Urinary bladder (tissue), 3 donors: ENCODE measurements at regions not wholly inside any gene's neighbourhood (a gene's known extent, or its start where the extent isn't known, plus 50 kb on each side); places are given as distances from the start of the nearest gene placed in this dataset.
"Not testable (repeated sequence)": the region's sequence is repeated elsewhere in the genome, so short reads cannot be mapped to it uniquely, and the experiment has no call there.

ENCODE experiments used
- DNase-seq: peaks from one replicate; pipeline ENCODE4 v3.0.0-alpha.2; 2015; ENCODE audit errors: extremely low spot score
- H3K27ac ChIP-seq: one replicate; pipeline ENCODE4 v1.5.1; 2013; ENCODE audit warnings: low read depth, mild to moderate bottlenecking, moderate library complexity
- H3K36me3 ChIP-seq: one replicate; pipeline ENCODE4 v1.6.1; 2013; ENCODE audit warnings: mild to moderate bottlenecking, moderate library complexity; ENCODE audit not compliant: insufficient read depth
- H3K4me1 ChIP-seq: one replicate; pipeline ENCODE4 v1.6.1; 2013; ENCODE audit warnings: mild to moderate bottlenecking, moderate library complexity; ENCODE audit not compliant: insufficient read depth
- H3K4me3 ChIP-seq: one replicate; pipeline ENCODE4 v1.5.1; 2013; ENCODE audit warnings: low read depth, low read length
- WGBS: extraction: QIAGEN DNeasy Blood & Tissue Kit; methylation state at CpG from one replicate; pipeline ENCODE4 v1.1.7; 2013; 5-methylcytosine and 5-hydroxymethylcytosine counted together
- donor health status: healthy with polysubstance abuse.
- donor health status: healthy.

DNA sequence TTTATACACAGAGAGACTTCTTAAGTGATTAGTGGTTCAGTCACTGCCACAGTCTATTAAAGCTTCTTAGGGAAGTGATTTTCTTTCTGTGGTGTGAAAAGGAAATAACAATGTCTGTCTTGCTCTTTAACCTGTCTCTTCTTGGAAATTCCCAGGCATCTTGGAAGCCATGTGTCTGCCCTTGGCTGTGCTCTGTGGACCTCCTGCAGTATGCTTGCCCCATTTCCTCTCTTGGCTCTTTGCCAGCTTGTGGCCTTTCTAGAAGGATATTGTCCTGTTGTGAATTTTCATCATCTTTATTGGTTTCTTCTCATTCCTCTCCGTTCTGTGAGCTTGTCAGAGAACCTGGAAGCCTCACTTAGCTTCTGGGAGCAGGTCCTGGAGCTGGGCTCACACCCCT lies 338.4 kb upstream of the C2CD4B start:
- no peak overlapping the region for H3K4me3 ChIP-seq
- H3K27ac ChIP-seq: no peak overlapping the region
- DNase-seq: no peak
- WGBS: 13% methylated on average over 1 of the region's 1 CpG
- H3K4me1 ChIP-seq: no peaks in the 10 kb centered on the region
- H3K36me3 ChIP-seq: no peaks in the 10 kb centered on the region

DNA sequence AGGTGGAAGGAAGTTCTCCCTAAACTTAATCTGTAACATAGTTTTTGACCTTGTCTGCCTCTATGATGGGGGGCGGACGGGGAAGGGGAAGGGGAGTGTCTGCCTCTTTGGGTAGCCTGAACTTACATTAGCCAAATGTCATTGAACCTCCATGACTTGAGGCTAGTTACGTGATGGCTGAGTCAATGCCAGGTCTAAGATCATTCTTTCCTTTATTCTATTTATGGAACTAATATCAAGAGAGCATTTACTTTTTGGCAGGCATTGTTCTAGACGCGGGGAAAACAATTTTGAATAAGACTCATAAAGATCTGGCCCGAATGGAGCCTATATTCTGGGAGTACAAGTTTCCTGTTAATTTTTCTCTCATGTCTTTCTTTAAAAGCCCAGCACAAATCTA lies 340.7 kb upstream of the C2CD4B start:
- WGBS: 36% methylated on average over 6 of the region's 6 CpGs
- no peak for DNase-seq
- Histone ChIP-seq H3K36me3 (no peaks in the 10 kb centered on the region), H3K4me1 (no peaks in the 10 kb centered on the region), H3K27ac (no peak overlapping the region), H3K4me3 (no peak overlapping the region)

DNA sequence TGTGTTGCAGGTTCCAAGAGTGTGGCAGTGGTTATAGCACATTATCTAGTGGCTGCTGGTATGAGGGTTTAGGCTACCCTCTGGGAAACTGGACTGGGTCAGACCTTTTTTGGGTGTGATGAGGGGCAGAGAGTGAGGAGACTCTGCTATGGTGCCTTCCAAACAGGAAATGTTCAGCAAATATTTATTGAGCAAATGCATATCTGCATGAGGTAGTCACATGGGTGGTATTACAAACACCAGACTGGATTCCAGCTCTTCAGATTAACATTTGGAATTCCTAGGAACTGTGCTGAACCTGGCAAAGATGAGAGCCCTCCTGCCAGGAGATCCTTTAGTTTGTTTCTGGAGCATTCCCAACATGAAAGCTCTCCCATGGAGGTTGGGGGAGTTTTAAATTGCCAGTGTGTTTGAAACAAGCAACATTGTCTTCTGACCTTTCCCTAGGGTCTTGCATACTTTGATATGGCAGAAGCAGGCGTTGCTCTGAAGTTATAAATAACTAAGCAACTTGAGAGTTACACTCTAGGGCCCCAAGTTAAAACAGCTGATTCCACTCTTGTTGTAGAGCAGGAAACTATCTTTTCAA lies 341.2 kb upstream of the C2CD4B start:
- DNase-seq: no peak
- Histone ChIP-seq H3K36me3 (no peaks in the 10 kb centered on the region), H3K4me3 (no peak overlapping the region), H3K27ac (no peak overlapping the region), H3K4me1 (no peaks in the 10 kb centered on the region)
- WGBS: 5% methylated on average over 1 of the region's 1 CpG

DNA sequence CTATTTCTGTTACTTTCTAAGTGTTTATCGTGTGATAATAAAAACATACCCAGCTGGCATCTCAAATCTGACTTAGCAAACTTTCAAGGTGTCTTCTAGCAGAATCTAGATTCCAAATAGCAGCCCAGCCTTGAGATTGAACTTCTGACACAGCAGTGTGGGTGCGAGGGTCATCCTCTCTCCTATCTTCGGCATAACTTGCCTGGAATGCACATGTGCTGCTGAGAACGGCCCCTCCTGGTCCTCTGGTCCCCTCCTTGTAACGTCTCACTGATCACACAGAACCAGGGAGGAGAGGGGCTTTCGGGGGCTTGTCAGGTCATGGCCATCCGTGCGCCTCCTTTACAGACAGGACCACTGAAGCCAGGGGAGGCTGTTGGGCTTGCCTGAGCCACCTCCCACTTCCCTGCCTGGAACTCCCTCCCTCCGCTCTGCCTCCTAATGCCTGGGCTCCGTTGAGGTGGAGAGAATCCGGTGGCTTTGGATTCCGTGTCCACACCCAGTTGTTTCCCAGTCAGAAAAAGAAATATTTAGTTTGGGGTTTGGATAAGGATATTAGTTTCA lies 344.4 kb upstream of the C2CD4B start:
- no peaks in the 10 kb centered on the region for H3K36me3 ChIP-seq
- DNase-seq: no peak
- no peak overlapping the region for H3K27ac ChIP-seq
- H3K4me1 ChIP-seq: no peaks in the 10 kb centered on the region
- H3K4me3 ChIP-seq: no peak overlapping the region
- 84% methylated on average over 12 of the region's 12 CpGs for WGBS

GRCh38 chr15:62510791-62511190 lies 345.7 kb upstream of the C2CD4B start:
- WGBS: 88% methylated on average over 4 of the region's 4 CpGs
- Histone ChIP-seq H3K4me3 (no peak overlapping the region), H3K36me3 (no peaks in the 10 kb centered on the region), H3K27ac (no peak overlapping the region), H3K4me1 (no peaks in the 10 kb centered on the region)
- no peak for DNase-seq

DNA sequence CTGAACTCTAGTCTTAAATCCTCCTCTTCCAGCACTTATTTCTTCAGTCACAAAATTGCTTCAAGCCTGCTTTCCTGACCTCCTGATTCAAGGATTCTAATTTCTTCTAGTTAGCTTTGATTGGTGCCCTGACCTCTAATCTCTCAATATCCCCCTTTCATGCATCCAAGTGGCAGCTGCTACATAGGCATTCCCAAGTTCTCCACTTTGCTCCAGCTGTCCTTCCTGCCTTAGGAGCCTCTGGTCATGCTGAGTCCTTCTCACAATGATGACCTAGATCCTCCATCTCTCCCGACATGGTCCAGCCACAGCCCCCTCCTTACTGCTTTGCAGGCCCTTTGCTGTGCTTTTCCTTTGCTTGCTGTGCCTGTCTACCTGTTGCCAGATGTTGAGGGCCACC lies 347.8 kb upstream of the C2CD4B start:
- Histone ChIP-seq H3K4me1 (no peaks in the 10 kb centered on the region), H3K4me3 (no peak overlapping the region), H3K27ac (no peak overlapping the region), H3K36me3 (no peaks in the 10 kb centered on the region)
- no peak for DNase-seq
- 98% methylated on average over 1 of the region's 1 CpG for WGBS

DNA sequence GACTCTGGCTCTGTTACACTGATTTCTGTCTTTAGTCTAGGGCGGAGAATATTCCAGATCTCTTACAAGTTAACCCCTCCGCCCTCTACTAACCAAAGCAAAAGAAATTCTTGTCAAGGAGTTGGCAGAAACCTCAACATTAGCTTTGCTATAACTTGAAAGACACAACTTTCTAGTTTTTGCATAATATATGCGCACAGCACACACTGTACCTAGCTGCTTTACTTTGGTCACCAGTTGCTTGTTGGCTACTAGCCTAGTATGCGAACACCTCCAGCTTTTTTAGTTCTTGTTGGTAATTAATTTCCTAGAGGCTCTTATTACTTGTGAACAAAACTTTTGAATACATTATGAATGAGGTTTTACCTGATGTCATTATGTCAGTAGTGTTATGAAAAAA lies 348.8 kb upstream of the C2CD4B start:
- Histone ChIP-seq H3K27ac (no peak overlapping the region), H3K36me3 (no peaks in the 10 kb centered on the region), H3K4me1 (no peaks in the 10 kb centered on the region), H3K4me3 (no peak overlapping the region)
- DNase-seq: no peak
- 80% methylated on average over 4 of the region's 4 CpGs for WGBS

DNA sequence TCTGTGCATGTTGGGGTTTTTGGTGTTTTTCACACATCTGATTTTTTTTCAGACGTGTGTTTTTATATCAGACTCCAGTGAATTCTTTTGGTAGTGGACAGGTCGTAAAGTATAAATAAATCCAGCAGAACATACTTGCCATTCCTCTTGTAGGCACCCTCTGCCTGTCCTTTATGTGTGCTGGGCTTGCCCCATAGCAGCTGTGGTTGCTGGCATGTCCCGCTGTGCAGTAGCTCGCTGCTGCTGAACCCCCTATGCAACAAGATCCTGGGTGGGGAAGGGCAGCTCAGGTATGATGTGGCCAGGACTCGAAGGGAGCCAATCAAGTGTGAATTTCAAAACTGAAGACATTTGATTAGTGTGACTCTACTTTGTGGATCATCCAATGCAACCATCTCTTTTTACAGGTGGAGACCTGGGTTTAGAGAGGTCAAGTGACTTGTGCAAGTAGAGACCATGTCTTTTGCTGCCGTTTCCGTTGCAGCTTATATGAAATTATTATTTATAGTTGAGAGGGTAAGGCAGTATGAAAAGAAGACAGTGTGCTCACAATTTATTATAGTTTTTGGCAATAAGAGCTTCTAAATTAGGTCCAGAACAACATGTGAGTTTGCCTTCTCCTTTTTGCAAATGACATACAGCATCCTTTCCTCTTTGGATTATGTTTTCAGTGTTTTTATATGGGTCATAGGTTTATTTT lies 350.8 kb upstream of the C2CD4B start:
- WGBS: 76% methylated on average over 7 of the region's 7 CpGs
- H3K4me1 ChIP-seq: no peaks in the 10 kb centered on the region
- no peak for DNase-seq
- no peak overlapping the region for H3K27ac ChIP-seq
- no peak overlapping the region for H3K4me3 ChIP-seq
- H3K36me3 ChIP-seq: no peaks in the 10 kb centered on the region

- no peak for DNase-seq
- H3K36me3 ChIP-seq: no peaks in the 10 kb centered on the region
- H3K4me3 ChIP-seq: no peak overlapping the region
- WGBS: 88% methylated on average over 1 of the region's 1 CpG
- no peaks in the 10 kb centered on the region for H3K4me1 ChIP-seq
- H3K27ac ChIP-seq: no peak overlapping the region
These were observed 352.5 kb upstream of the C2CD4B start for GRCh38 chr15:62517541-62517940.

DNA sequence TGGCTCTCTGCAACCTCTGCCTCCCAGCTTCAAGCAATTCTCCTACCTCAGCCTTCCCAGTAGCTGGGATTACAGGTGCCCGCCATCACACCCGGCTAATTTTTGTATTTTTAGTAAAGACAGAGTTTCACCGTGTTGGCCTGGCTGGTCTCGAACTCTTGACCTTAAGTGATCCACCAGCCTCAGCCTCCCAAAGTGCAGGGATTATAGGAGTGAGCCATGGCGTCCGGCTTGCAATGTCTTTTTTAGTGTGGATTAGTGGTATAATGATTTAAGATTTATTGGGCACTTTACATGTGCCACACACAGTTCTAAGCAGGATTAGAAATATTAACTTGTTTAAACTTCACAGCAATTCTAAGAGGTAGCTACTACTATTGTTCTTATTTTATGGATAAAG lies 353.6 kb upstream of the C2CD4B start:
- not testable (repeated sequence) for H3K27ac ChIP-seq, H3K4me1 ChIP-seq, H3K4me3 ChIP-seq, H3K36me3 ChIP-seq, DNase-seq
- WGBS: 89% methylated on average over 6 of the region's 6 CpGs

DNA sequence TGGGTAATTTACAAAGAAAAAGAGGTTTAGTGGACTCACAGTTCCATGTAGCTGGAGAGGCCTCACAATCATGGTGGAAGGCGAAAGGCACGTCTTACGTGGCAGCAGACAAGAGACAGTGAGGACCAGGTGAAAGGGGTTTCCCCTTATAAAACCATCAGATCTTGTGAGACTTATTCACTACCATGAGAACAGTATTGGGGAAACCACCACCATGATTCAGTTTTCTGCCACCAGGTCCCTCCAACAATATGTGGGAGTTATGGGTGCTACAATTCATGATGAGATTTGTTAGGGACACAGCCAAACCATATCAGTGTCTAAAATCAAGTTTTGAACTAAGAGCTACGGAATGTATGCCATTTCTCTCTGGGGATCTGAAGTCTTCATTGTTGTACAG lies 354.8 kb upstream of the C2CD4B start:
- Histone ChIP-seq H3K4me3 (no peak overlapping the region), H3K36me3 (no peaks in the 10 kb centered on the region), H3K4me1 (no peaks in the 10 kb centered on the region), H3K27ac (no peak overlapping the region)
- 84% methylated on average over 4 of the region's 4 CpGs for WGBS
- no peak for DNase-seq

DNA sequence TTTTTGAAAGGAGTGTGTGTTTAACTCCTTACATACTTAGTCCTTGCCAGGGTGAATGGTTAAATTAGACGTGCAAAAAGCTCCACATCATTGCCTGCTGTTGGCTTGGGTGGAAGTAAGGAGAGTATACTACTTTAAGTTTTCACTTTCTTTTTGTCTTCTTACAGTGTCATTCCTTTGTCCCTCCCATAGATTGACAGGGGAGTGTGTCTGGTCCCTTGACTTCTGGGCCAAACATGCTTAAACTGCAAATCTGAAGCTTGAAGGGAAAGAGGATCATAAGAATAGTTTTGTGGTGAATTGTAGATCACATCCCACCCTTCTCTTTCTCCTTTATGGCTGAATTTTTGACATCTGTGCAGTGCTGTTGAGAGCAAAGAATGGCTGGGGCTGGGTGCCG lies 355.8 kb upstream of the C2CD4B start:
- H3K4me3 ChIP-seq: no peak overlapping the region
- WGBS: 98% methylated on average over 2 of the region's 2 CpGs
- H3K27ac ChIP-seq: no peak overlapping the region
- no peak for DNase-seq
- H3K4me1 ChIP-seq: no peaks in the 10 kb centered on the region
- no peaks in the 10 kb centered on the region for H3K36me3 ChIP-seq

GRCh38 chr15:62521396-62521795 lies 356.3 kb upstream of the C2CD4B start:
- Histone ChIP-seq H3K36me3 (no peaks in the 10 kb centered on the region), H3K4me1 (no peaks in the 10 kb centered on the region), H3K27ac (no peak overlapping the region), H3K4me3 (no peak overlapping the region)
- 94% methylated on average over 2 of the region's 2 CpGs for WGBS
- no peak for DNase-seq

DNA sequence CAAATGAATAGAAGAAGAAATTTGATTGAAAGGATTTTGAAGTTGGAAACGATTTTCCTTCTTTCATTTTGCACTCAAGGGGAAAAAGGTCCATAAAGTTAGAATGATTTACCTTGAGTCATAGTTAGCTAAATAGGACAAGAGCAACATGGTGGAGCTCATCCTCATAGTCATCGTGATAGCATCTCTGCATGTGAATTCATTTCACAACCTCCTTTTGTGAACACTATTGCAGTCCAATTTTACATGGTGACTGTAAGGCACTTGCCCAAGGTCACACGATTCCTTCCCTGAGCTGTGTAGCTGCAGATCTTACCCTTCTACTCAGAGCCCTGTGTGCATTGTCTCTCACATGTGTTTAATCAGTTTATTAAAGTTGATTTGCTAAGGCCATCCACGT lies 359.8 kb upstream of the C2CD4B start:
- no peak overlapping the region for H3K4me3 ChIP-seq
- H3K27ac ChIP-seq: no peak overlapping the region
- no peaks in the 10 kb centered on the region for H3K4me1 ChIP-seq
- no peaks in the 10 kb centered on the region for H3K36me3 ChIP-seq
- DNase-seq: no peak
- 83% methylated on average over 4 of the region's 4 CpGs for WGBS
